ENCODE measurements at regions not wholly inside any gene's neighbourhood (a gene's known extent, or its start where the extent isn't known, plus 50 kb on each side); places are given as distances from the start of the nearest gene placed in this dataset.
A peak's percentile ranks its signal among the peaks of the same experiment; 100 is the strongest.
"Not testable (repeated sequence)": the region's sequence is repeated elsewhere in the genome, so short reads cannot be mapped to it uniquely, and the experiment has no call there.

DNA sequence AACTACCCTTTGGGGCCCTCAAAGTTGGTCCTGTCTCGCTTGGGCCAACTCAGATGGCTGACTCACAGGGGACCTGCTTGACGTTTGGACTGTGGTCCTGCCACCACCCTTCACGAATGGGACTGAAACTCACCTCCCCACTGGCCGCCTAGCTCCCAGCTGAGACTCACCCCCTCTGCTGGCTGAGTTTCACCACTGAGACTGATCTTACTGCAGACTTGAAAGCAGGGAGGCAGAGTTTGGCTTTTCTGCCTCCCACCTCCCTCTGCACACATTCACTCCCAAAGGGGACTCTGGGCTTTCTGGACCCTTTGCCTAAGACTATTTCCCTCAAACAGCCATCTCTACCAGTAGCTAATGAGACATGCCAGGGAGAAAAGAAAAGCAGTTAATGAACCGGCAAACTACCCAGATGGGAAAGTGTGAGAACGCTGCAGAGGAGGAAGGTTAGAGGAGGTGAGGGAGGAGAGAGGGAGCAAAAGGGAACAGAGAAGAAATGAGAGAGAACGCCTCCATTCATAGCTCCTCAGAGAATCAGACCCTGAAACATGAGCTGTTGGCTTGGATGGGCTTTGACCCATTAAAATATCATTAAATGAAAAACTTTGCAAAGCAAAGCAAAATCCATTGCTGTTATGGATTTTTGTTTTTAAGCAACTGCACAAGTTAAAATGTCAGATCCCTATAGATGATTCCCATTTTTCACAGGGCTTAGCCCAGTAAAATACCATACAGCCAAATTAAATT, 139.5 kb downstream of the SEPTIN14 start:
- TF ChIP-seq, protein P1, sequence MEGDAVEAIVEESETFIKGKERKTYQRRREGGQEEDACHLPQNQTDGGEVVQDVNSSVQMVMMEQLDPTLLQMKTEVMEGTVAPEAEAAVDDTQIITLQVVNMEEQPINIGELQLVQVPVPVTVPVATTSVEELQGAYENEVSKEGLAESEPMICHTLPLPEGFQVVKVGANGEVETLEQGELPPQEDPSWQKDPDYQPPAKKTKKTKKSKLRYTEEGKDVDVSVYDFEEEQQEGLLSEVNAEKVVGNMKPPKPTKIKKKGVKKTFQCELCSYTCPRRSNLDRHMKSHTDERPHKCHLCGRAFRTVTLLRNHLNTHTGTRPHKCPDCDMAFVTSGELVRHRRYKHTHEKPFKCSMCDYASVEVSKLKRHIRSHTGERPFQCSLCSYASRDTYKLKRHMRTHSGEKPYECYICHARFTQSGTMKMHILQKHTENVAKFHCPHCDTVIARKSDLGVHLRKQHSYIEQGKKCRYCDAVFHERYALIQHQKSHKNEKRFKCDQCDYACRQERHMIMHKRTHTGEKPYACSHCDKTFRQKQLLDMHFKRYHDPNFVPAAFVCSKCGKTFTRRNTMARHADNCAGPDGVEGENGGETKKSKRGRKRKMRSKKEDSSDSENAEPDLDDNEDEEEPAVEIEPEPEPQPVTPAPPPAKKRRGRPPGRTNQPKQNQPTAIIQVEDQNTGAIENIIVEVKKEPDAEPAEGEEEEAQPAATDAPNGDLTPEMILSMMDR (CRISPR knock-in tag; IDR thresholded peaks at IDR 0.05) = peak; percentile 59
- TF ChIP-seq, protein P2, sequence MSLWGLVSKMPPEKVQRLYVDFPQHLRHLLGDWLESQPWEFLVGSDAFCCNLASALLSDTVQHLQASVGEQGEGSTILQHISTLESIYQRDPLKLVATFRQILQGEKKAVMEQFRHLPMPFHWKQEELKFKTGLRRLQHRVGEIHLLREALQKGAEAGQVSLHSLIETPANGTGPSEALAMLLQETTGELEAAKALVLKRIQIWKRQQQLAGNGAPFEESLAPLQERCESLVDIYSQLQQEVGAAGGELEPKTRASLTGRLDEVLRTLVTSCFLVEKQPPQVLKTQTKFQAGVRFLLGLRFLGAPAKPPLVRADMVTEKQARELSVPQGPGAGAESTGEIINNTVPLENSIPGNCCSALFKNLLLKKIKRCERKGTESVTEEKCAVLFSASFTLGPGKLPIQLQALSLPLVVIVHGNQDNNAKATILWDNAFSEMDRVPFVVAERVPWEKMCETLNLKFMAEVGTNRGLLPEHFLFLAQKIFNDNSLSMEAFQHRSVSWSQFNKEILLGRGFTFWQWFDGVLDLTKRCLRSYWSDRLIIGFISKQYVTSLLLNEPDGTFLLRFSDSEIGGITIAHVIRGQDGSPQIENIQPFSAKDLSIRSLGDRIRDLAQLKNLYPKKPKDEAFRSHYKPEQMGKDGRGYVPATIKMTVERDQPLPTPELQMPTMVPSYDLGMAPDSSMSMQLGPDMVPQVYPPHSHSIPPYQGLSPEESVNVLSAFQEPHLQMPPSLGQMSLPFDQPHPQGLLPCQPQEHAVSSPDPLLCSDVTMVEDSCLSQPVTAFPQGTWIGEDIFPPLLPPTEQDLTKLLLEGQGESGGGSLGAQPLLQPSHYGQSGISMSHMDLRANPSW (CRISPR knock-in tag; IDR thresholded peaks at IDR 0.05; ENCODE audit: borderline replicate concordance) = not testable (repeated sequence)
- TF ChIP-seq, protein P3, sequence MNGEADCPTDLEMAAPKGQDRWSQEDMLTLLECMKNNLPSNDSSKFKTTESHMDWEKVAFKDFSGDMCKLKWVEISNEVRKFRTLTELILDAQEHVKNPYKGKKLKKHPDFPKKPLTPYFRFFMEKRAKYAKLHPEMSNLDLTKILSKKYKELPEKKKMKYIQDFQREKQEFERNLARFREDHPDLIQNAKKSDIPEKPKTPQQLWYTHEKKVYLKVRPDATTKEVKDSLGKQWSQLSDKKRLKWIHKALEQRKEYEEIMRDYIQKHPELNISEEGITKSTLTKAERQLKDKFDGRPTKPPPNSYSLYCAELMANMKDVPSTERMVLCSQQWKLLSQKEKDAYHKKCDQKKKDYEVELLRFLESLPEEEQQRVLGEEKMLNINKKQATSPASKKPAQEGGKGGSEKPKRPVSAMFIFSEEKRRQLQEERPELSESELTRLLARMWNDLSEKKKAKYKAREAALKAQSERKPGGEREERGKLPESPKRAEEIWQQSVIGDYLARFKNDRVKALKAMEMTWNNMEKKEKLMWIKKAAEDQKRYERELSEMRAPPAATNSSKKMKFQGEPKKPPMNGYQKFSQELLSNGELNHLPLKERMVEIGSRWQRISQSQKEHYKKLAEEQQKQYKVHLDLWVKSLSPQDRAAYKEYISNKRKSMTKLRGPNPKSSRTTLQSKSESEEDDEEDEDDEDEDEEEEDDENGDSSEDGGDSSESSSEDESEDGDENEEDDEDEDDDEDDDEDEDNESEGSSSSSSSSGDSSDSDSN (CRISPR knock-in tag; IDR thresholded peaks at IDR 0.05) = not testable (repeated sequence)
